HEK293T (cell line): ENCODE measurements at regions not wholly inside any gene's neighbourhood (a gene's known extent, or its start where the extent isn't known, plus 50 kb on each side); places are given as distances from the start of the nearest gene placed in this dataset.

ENCODE experiments used
- ARNT ChIP-seq: fragments of 450-650 bp; IDR thresholded peaks from 2 replicates; pipeline ENCODE4 v1.6.1; 2017; ENCODE audit warnings: mild to moderate bottlenecking
- BHLHE40 ChIP-seq: fragments of 450-650 bp; IDR thresholded peaks from 2 replicates; pipeline ENCODE4 v1.6.1; 2016; ENCODE audit warnings: mild to moderate bottlenecking, moderate library complexity, borderline replicate concordance
- CTBP1 ChIP-seq: fragments of 450-650 bp; IDR thresholded peaks from 2 replicates; pipeline ENCODE4 v1.6.1; 2016; ENCODE audit warnings: borderline replicate concordance
- FOXA1 ChIP-seq: fragments of 450-650 bp; IDR thresholded peaks from 2 replicates; pipeline ENCODE4 v1.6.1; 2016; ENCODE audit warnings: mild to moderate bottlenecking
- FOXK2 ChIP-seq: fragments of 450-650 bp; IDR thresholded peaks from 2 replicates; pipeline ENCODE4 v1.6.1; 2016; ENCODE audit warnings: mild to moderate bottlenecking
- FOXM1 ChIP-seq: fragments of 450-650 bp; IDR thresholded peaks from 2 replicates; pipeline ENCODE4 v1.6.1; 2017; ENCODE audit warnings: mild to moderate bottlenecking, borderline replicate concordance
- HDGF ChIP-seq: fragments of 450-650 bp; IDR thresholded peaks from 2 replicates; pipeline ENCODE4 v1.6.1; 2017; ENCODE audit warnings: antibody characterized with exemption, borderline replicate concordance
- LEF1 ChIP-seq: fragments of 450-650 bp; IDR thresholded peaks from 2 replicates; pipeline ENCODE4 v1.6.1; 2017; ENCODE audit warnings: mild to moderate bottlenecking, borderline replicate concordance
- PKNOX1 ChIP-seq: fragments of 450-650 bp; IDR thresholded peaks from 2 replicates; pipeline ENCODE4 v1.6.1; 2016
- SP1 ChIP-seq: fragments of 450-650 bp; IDR thresholded peaks from 2 replicates; pipeline ENCODE4 v1.6.1; 2017
- TARDBP ChIP-seq: fragments of 450-650 bp; IDR thresholded peaks from 2 replicates; pipeline ENCODE4 v1.6.1; 2016
- ZNF384 ChIP-seq: fragments of 450-650 bp; IDR thresholded peaks from 2 replicates; pipeline ENCODE4 v1.6.1; 2016

GRCh38 chr12:25855716-25856115, 102.8 kb upstream of the RASSF8 start:
- TF ChIP-seq FOXM1 (no peak), PKNOX1 (no peak), FOXA1 (no peak), ARNT (no peak), LEF1 (no peak), FOXK2 (no peak), TARDBP (no peak), SP1 (no peak), ZNF384 (no peak), HDGF (no peak), CTBP1 (no peak), BHLHE40 (no peak)
